Mesenchymal stem cell (in vitro differentiated cells and primary cell): ENCODE measurements at regions not wholly inside any gene's neighbourhood (a gene's known extent, or its start where the extent isn't known, plus 50 kb on each side); places are given as distances from the start of the nearest gene placed in this dataset.

Experiments
- DNase-seq: peaks from one replicate; pipeline ENCODE4 v3.0.0-alpha.2; 2013
- H2AFZ ChIP-seq: one replicate; pipeline ENCODE4 v1.6.1; 2013; ENCODE audit warnings: low read depth, mild to moderate bottlenecking, control low read depth, inconsistent platforms, low read length, moderate library complexity
- H2AK5ac ChIP-seq: 2 replicates; pipeline ENCODE4 v1.6.1; 2013; ENCODE audit warnings: low read length, moderate library complexity, mild to moderate bottlenecking, inconsistent platforms; ENCODE audit not compliant: severe bottlenecking
- H2BK120ac ChIP-seq: one replicate; pipeline ENCODE4 v1.6.1; 2013; ENCODE audit warnings: low read depth, mild to moderate bottlenecking, inconsistent platforms, low read length, moderate library complexity
- H2BK12ac ChIP-seq, 2 experiments: one replicate each; pipeline ENCODE4 v1.6.1; 2013; ENCODE audit warnings: inconsistent platforms in 2 of 2, low read length in 2 of 2, mild to moderate bottlenecking in 2 of 2, moderate library complexity in 2 of 2, control low read depth in 1 of 2
- H2BK15ac ChIP-seq: one replicate; pipeline ENCODE4 v1.6.1; 2013; ENCODE audit warnings: mild to moderate bottlenecking, low read depth, inconsistent platforms; ENCODE audit not compliant: poor library complexity, severe bottlenecking
- H2BK5ac ChIP-seq: 2 replicates; pipeline ENCODE4 v1.6.1; 2013; ENCODE audit warnings: low read depth, mild to moderate bottlenecking, low read length, control low read depth, inconsistent platforms; ENCODE audit not compliant: poor library complexity, severe bottlenecking
- H3K14ac ChIP-seq, 2 experiments: one replicate each; pipeline ENCODE4 v1.6.1; 2013; ENCODE audit warnings: inconsistent platforms in 2 of 2, low read length in 2 of 2, control low read depth in 1 of 2, mild to moderate bottlenecking in 1 of 2, moderate library complexity in 1 of 2
- H3K18ac ChIP-seq, 2 experiments: one replicate each; pipeline ENCODE4 v1.6.1; 2013; ENCODE audit warnings: inconsistent platforms in 2 of 2, low read length in 2 of 2, control low read depth in 1 of 2, low read depth in 1 of 2, mild to moderate bottlenecking in 1 of 2
- H3K23ac ChIP-seq, 2 experiments: one replicate each; pipeline ENCODE4 v1.6.1; 2013; ENCODE audit warnings: inconsistent platforms in 2 of 2, low read length in 2 of 2, mild to moderate bottlenecking in 2 of 2, moderate library complexity in 2 of 2, control low read depth in 1 of 2
- H3K27ac ChIP-seq: 2 replicates; pipeline ENCODE4 v1.5.1; 2013; ENCODE audit warnings: mild to moderate bottlenecking, moderate library complexity, low read length, control low read depth, inconsistent platforms; ENCODE audit not compliant: poor library complexity, severe bottlenecking
- H3K27me3 ChIP-seq, 2 experiments: 2 replicates each; pipeline versions ENCODE4 v1.6.1 to v1.7.0; 2013; ENCODE audit warnings: low read length in 2 of 2, mild to moderate bottlenecking in 2 of 2, moderate library complexity in 2 of 2, control low read depth in 1 of 2, inconsistent platforms in 1 of 2; ENCODE audit not compliant: control insufficient read depth in 1 of 2, insufficient read depth in 1 of 2
- H3K36me3 ChIP-seq, 2 experiments: 2 replicates each; pipeline versions ENCODE4 v1.6.1 to v1.7.0; 2013; ENCODE audit warnings: low read length in 2 of 2, control low read depth in 1 of 2, inconsistent platforms in 1 of 2, low read depth in 1 of 2, mild to moderate bottlenecking in 1 of 2; ENCODE audit not compliant: insufficient read depth in 2 of 2, control insufficient read depth in 1 of 2
- H3K4ac ChIP-seq, 2 experiments: one replicate each; pipeline ENCODE4 v1.6.1; 2013; ENCODE audit warnings: inconsistent platforms in 2 of 2, low read length in 2 of 2, mild to moderate bottlenecking in 2 of 2, moderate library complexity in 2 of 2, control low read depth in 1 of 2, low read depth in 1 of 2
- H3K4me1 ChIP-seq: 2 replicates; pipeline ENCODE4 v1.6.1; 2013; ENCODE audit warnings: low read depth, low read length, control low read depth; ENCODE audit not compliant: control insufficient read depth, insufficient read depth
- H3K4me2 ChIP-seq: 2 replicates; pipeline ENCODE4 v1.6.1; 2013; ENCODE audit warnings: low read length, mild to moderate bottlenecking, inconsistent platforms; ENCODE audit not compliant: poor library complexity, severe bottlenecking
- H3K4me3 ChIP-seq, 2 experiments: 2 replicates each; pipeline versions ENCODE4 v1.5.1 to v1.7.0; 2013; ENCODE audit warnings: low read length in 2 of 2, mild to moderate bottlenecking in 2 of 2, control low read depth in 1 of 2, low read depth in 1 of 2; ENCODE audit not compliant: insufficient read depth in 1 of 2
- H3K79me1 ChIP-seq: replicated peaks from 2 replicates; pipeline ENCODE4 v1.6.1; 2013; ENCODE audit warnings: mild to moderate bottlenecking, control low read depth, low read length, inconsistent platforms; ENCODE audit not compliant: poor library complexity, severe bottlenecking
- H3K9ac ChIP-seq: 2 replicates; pipeline ENCODE4 v1.7.0; 2013; ENCODE audit warnings: mild to moderate bottlenecking, low read length, moderate library complexity
- H3K9me3 ChIP-seq: 2 replicates; pipeline ENCODE4 v1.7.0; 2013; ENCODE audit warnings: mild to moderate bottlenecking, low read length; ENCODE audit not compliant: control insufficient read depth
- H4K8ac ChIP-seq: one replicate; pipeline ENCODE4 v1.6.1; 2013; ENCODE audit warnings: inconsistent platforms, mild to moderate bottlenecking, low read length, moderate library complexity
- H4K91ac ChIP-seq: one replicate; pipeline ENCODE4 v1.6.1; 2013; ENCODE audit warnings: mild to moderate bottlenecking, low read length, inconsistent platforms
- WGBS: methylation state at CpG from one replicate; pipeline ENCODE4 v1.1.7; 2013; ENCODE audit warnings: mixed read lengths; 5-methylcytosine and 5-hydroxymethylcytosine counted together

- no peak overlapping the region for H2BK120ac ChIP-seq
- no peaks in the 10 kb centered on the region for H3K79me1 ChIP-seq
- H3K9ac ChIP-seq = peak overlapping the region; percentile 81
- peak; percentile 96 for DNase-seq
- H3K18ac ChIP-seq = no peak overlapping the region
- no peak overlapping the region for H4K91ac ChIP-seq
- H2AFZ ChIP-seq = no peak overlapping the region
- H3K4me3 ChIP-seq = no peak overlapping the region
- H3K23ac ChIP-seq = no peak overlapping the region
- H3K4me1 ChIP-seq = peaks cover 6% of the 10 kb centered on the region
- peaks cover 11% of the 10 kb centered on the region for H3K9me3 ChIP-seq
- no peak overlapping the region for H4K8ac ChIP-seq
- no peaks in the 10 kb centered on the region for H3K27me3 ChIP-seq
- no peaks in the 10 kb centered on the region for H3K36me3 ChIP-seq
- H2BK12ac ChIP-seq = no peak overlapping the region
- whole genome bisulfite sequencing = no CpG with 5 or more reads among the region's 1 CpG
- no peak overlapping the region for H3K4ac ChIP-seq
- H3K27ac ChIP-seq = peak overlapping the region; percentile 34
- no peak overlapping the region for H2BK5ac ChIP-seq
- H3K4me2 ChIP-seq = no peak overlapping the region
- no peak overlapping the region for H2AK5ac ChIP-seq
- H2BK15ac ChIP-seq = no peak overlapping the region
- H3K14ac ChIP-seq = no peak overlapping the region
Measured at GRCh38 chr9:115250621-115251032, 132.7 kb upstream of the TNC start.

GRCh38 chr9:115254287-115255180, 136.6 kb upstream of the TNC start:
- no peak overlapping the region for H2BK5ac ChIP-seq
- H4K8ac ChIP-seq = peak overlapping the region; percentile 54
- peak overlapping the region; percentile 83 for H2AK5ac ChIP-seq
- H2AFZ ChIP-seq = no peak overlapping the region
- H3K18ac ChIP-seq = no peak overlapping the region
- H3K27ac ChIP-seq = peak overlapping the region; percentile 26
- H3K23ac ChIP-seq = no peak overlapping the region
- peaks cover 11% of the 10 kb centered on the region for H3K9me3 ChIP-seq
- H3K4me2 ChIP-seq = no peak overlapping the region
- H3K14ac ChIP-seq = no peak overlapping the region
- H3K36me3 ChIP-seq = no peaks in the 10 kb centered on the region
- 35% methylated on average over 5 of the region's 5 CpGs for WGBS
- no peak overlapping the region for H3K4ac ChIP-seq
- no peak overlapping the region for H2BK15ac ChIP-seq
- H3K79me1 ChIP-seq = no peaks in the 10 kb centered on the region
- H4K91ac ChIP-seq = no peak overlapping the region
- peak overlapping the region; percentile 13 for H3K9ac ChIP-seq
- peak overlapping the region in 1 of 2 experiments; percentile 86 for H2BK12ac ChIP-seq
- DNase-seq = peak; percentile 77
- H3K4me3 ChIP-seq = no peak overlapping the region
- H3K4me1 ChIP-seq = peaks cover 6% of the 10 kb centered on the region
- peak overlapping the region; percentile 13 for H2BK120ac ChIP-seq
- H3K27me3 ChIP-seq = no peaks in the 10 kb centered on the region

- Histone ChIP-seq H3K9ac (peak overlapping the region; percentile 37), H3K36me3 (no peaks in the 10 kb centered on the region), H2BK120ac (no peak overlapping the region), H3K4me1 (peaks cover 4% of the 10 kb centered on the region), H3K27ac (peak overlapping the region; percentile 30), H3K27me3 (no peaks in the 10 kb centered on the region), H4K91ac (no peak overlapping the region), H2AFZ (no peak overlapping the region), H3K18ac (no peak overlapping the region), H3K23ac (no peak overlapping the region), H2AK5ac (no peak overlapping the region), H3K9me3 (no peaks in the 10 kb centered on the region), H4K8ac (no peak overlapping the region), H2BK5ac (no peak overlapping the region), H2BK12ac (no peak overlapping the region), H3K4me2 (no peak overlapping the region), H3K4me3 (no peak overlapping the region), H3K14ac (no peak overlapping the region), H3K4ac (no peak overlapping the region), H2BK15ac (no peak overlapping the region), H3K79me1 (no peaks in the 10 kb centered on the region)
- peak; percentile 18 for DNase-seq
Measured at GRCh38 chr9:115261656-115262081, 143.7 kb upstream of the TNC start.

- H2AK5ac ChIP-seq = no peak overlapping the region
- peak overlapping the region in 1 of 2 experiments; percentile 96 for H3K14ac ChIP-seq
- no peak overlapping the region for H3K23ac ChIP-seq
- H3K79me1 ChIP-seq = no peaks in the 10 kb centered on the region
- peak overlapping the region; percentile 23 for H3K9ac ChIP-seq
- no peaks in the 10 kb centered on the region for H3K27me3 ChIP-seq
- no peak overlapping the region for H3K4me2 ChIP-seq
- peak; percentile 84 for DNase-seq
- no peak overlapping the region for H4K91ac ChIP-seq
- H2BK15ac ChIP-seq = no peak overlapping the region
- H3K9me3 ChIP-seq = no peaks in the 10 kb centered on the region
- peak overlapping the region in 1 of 2 experiments; percentile 41 for H3K4ac ChIP-seq
- no peak overlapping the region for H2BK5ac ChIP-seq
- H2BK120ac ChIP-seq = no peak overlapping the region
- H3K4me3 ChIP-seq = no peak overlapping the region
- peak overlapping the region; percentile 87 for H3K27ac ChIP-seq
- peak overlapping the region in 1 of 2 experiments; percentile 82 for H3K18ac ChIP-seq
- peak overlapping the region in 1 of 2 experiments; percentile 96 for H2BK12ac ChIP-seq
- peaks cover 4% of the 10 kb centered on the region for H3K4me1 ChIP-seq
- no peaks in the 10 kb centered on the region for H3K36me3 ChIP-seq
- H2AFZ ChIP-seq = no peak overlapping the region
- no peak overlapping the region for H4K8ac ChIP-seq
Measured at GRCh38 chr9:115262477-115262876, 144.5 kb upstream of the TNC start.
